ENCODE measurements at regions not wholly inside any gene's neighbourhood (a gene's known extent, or its start where the extent isn't known, plus 50 kb on each side); places are given as distances from the start of the nearest gene placed in this dataset.

- DNase-seq (ENCODE audit: low read depth): no peak
- TF ChIP-seq CTCF (IDR thresholded peaks at IDR 0.05; ENCODE audit: insufficient read depth, low read depth, low read length, missing control alignments): no peak
- no peak overlapping the region for H3K4me3 ChIP-seq (ENCODE audit: low read length)
Measured at GRCh38 chr12:127903146-127903545, 363.8 kb upstream of the TMEM132C start.

- TF ChIP-seq CTCF (IDR thresholded peaks at IDR 0.05; ENCODE audit: insufficient read depth, low read depth, low read length, missing control alignments): no peak
- no peak for DNase-seq (ENCODE audit: low read depth)
- no peak overlapping the region for H3K4me3 ChIP-seq (ENCODE audit: low read length)
Measured at GRCh38 chr12:127909041-127909440, 357.9 kb upstream of the TMEM132C start.

GRCh38 chr12:127911291-127911690, 355.7 kb upstream of the TMEM132C start:
- no peak overlapping the region for H3K4me3 ChIP-seq (ENCODE audit: low read length)
- DNase-seq (ENCODE audit: low read depth): no peak
- no peak for TF ChIP-seq CTCF (IDR thresholded peaks at IDR 0.05; ENCODE audit: insufficient read depth, low read depth, low read length, missing control alignments)

- DNase-seq (ENCODE audit: low read depth): no peak
- H3K4me3 ChIP-seq (ENCODE audit: low read length): no peak overlapping the region
- TF ChIP-seq CTCF (IDR thresholded peaks at IDR 0.05; ENCODE audit: insufficient read depth, low read depth, low read length, missing control alignments): no peak
Measured at GRCh38 chr12:127912035-127912665, 354.8 kb upstream of the TMEM132C start.

GRCh38 chr12:127923501-127923900, 343.5 kb upstream of the TMEM132C start:
- no peak overlapping the region for H3K4me3 ChIP-seq (ENCODE audit: low read length)
- TF ChIP-seq CTCF (IDR thresholded peaks at IDR 0.05; ENCODE audit: insufficient read depth, low read depth, low read length, missing control alignments): no peak
- DNase-seq (ENCODE audit: low read depth): no peak

GRCh38 chr12:127925971-127926370, 341.0 kb upstream of the TMEM132C start:
- TF ChIP-seq CTCF (IDR thresholded peaks at IDR 0.05; ENCODE audit: insufficient read depth, low read depth, low read length, missing control alignments): no peak

GRCh38 chr12:127928178-127928577, 338.8 kb upstream of the TMEM132C start:
- DNase-seq (ENCODE audit: low read depth): no peak
- TF ChIP-seq CTCF (IDR thresholded peaks at IDR 0.05; ENCODE audit: insufficient read depth, low read depth, low read length, missing control alignments): no peak
- H3K4me3 ChIP-seq (ENCODE audit: low read length): no peak overlapping the region

More at GRCh38 chr12:127925971-127926370, 341.0 kb upstream of the TMEM132C start:
- H3K4me3 ChIP-seq (ENCODE audit: low read length): no peak overlapping the region
- no peak for DNase-seq (ENCODE audit: low read depth)

Measured in epithelial cell of esophagus (primary cell).